CD4-positive, alpha-beta T cell (primary cell): ENCODE measurements at regions not wholly inside any gene's neighbourhood (a gene's known extent, or its start where the extent isn't known, plus 50 kb on each side); places are given as distances from the start of the nearest gene placed in this dataset.

Experiments
- ATAC-seq: fragments of 200-7000 bp; cut with Tn5 transposase; one replicate; pipeline ENCODE4 v1.10.0; 2022; ENCODE audit warnings: mild to moderate bottlenecking; ENCODE audit not compliant: poor library complexity
- CTCF ChIA-PET: fragments of 350-600 bp; sonication (Branson Sonifier 250); formaldehyde crosslinking; loops from one replicate; lab custom pipeline; 2021; ENCODE audit warnings: antibody characterized with exemption, inconsistent platforms; lab: Charles Lee
- POLR2A ChIA-PET: fragments of 350-600 bp; sonication (Branson Sonifier 250); formaldehyde crosslinking; loops from one replicate; lab custom pipeline; 2021; ENCODE audit warnings: antibody characterized with exemption, inconsistent platforms; lab: Charles Lee
- DNase-seq, 14 experiments: peaks; one replicate each; pipeline ENCODE4 v3.0.0-alpha.2; 2013 to 2020; ENCODE audit warnings: mixed read lengths in 2 of 14
- H3K27ac ChIP-seq, 2 donors: one replicate each; pipeline versions ENCODE4 v1.5.1 to v1.7.0; 2013; ENCODE audit warnings: low read length in 2 of 2, low read depth in 1 of 2, mild to moderate bottlenecking in 1 of 2
- H3K27me3 ChIP-seq, 2 experiments: 1 replicate in 1 of 2; 2 replicates in 1 of 2; pipeline versions ENCODE4 v1.6.1 to v1.7.0; 2013; ENCODE audit warnings: low read length in 2 of 2, control low read depth in 1 of 2, mild to moderate bottlenecking in 1 of 2, moderate library complexity in 1 of 2; ENCODE audit not compliant: insufficient read depth in 2 of 2, control insufficient read depth in 1 of 2
- H3K36me3 ChIP-seq: one replicate; pipeline ENCODE4 v1.6.1; 2013; ENCODE audit warnings: low read length, control low read depth; ENCODE audit not compliant: insufficient read depth
- H3K4me1 ChIP-seq: one replicate; pipeline ENCODE4 v1.6.1; 2013; ENCODE audit warnings: low read length, control low read depth; ENCODE audit not compliant: insufficient read depth
- H3K4me3 ChIP-seq: one replicate; pipeline ENCODE4 v1.5.1; 2013; ENCODE audit warnings: mild to moderate bottlenecking, low read length, moderate library complexity
- H3K9me3 ChIP-seq, 2 experiments: 1 replicate in 1 of 2; 2 replicates in 1 of 2; pipeline versions ENCODE4 v1.6.1 to v1.7.0; 2013; ENCODE audit warnings: low read length in 2 of 2, mild to moderate bottlenecking in 2 of 2, control low read depth in 1 of 2, moderate library complexity in 1 of 2; ENCODE audit not compliant: control insufficient read depth in 1 of 2, insufficient read depth in 1 of 2
- H3K27ac Mint-ChIP-seq: one replicate; pipeline ENCODE4 v1.8.0; 2020; ENCODE audit warnings: mixed read lengths
- H3K27me3 Mint-ChIP-seq: one replicate; pipeline ENCODE4 v1.8.0; 2021; ENCODE audit warnings: mixed read lengths
- H3K36me3 Mint-ChIP-seq: one replicate; pipeline ENCODE4 v1.8.0; 2021; ENCODE audit warnings: low read depth, mixed read lengths
- H3K4me1 Mint-ChIP-seq: one replicate; pipeline ENCODE4 v1.8.0; 2021; ENCODE audit warnings: low read depth, mixed read lengths
- H3K4me3 Mint-ChIP-seq: one replicate; pipeline ENCODE4 v1.8.0; 2020; ENCODE audit warnings: mild to moderate bottlenecking, mixed read lengths
- H3K9me3 Mint-ChIP-seq: one replicate; pipeline ENCODE4 v1.8.0; 2020; ENCODE audit warnings: mixed read lengths
- intact Hi-C, 2 experiments: fragments of 100-400 bp; cut with DNase I in 1 of 2; cut with micrococcal nuclease in 1 of 2; formaldehyde crosslinking; loops; one replicate each; pipeline versions ENCODE4 v1.15.1 to v1.9.0; 2023 to 2025; cut with DNase I, micrococcal nuclease
- TF ChIP-seq, protein P1 (sequence below): fragments of 200-600 bp; IDR thresholded peaks from one replicate; pipeline ENCODE4 v1.8.0; 2022; ENCODE audit warnings: antibody characterized with exemption, mild to moderate bottlenecking

DNA sequence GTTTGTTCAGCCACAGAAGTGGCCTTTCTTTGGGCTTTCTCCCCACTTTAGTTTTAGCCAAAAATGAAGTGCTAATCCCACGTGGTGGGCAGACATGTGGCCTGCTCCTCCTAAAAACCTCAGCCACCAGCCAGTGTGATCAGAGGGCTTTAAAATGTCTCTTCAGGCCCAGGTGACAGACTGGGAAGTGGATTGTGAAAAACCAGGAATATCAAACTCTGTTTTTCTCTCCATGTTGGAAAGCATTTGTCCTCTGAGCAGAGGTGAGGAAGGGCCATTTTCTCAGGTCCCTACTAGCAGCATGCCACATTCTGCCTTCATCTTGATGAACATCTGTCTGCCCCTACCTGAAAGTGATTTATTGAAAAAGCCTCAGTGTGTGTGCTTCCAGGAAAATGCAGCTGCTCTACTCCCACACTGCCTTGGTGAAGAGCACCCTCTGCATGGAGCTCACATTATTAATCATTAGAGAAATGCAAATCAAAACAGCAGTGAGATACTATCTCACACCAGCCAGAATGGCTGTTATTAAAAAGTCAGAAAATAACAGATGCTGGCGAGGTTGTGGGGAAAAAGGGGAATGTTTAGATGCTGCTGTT lies 181.2 kb upstream of the DMAC1 start:
- no peak for DNase-seq
- peaks cover 65% of the 10 kb centered on the region for H3K4me1 Mint-ChIP-seq
- CTCF ChIA-PET = no interaction called here
- POLR2A ChIA-PET = no interaction called here
- H3K9me3 Mint-ChIP-seq = no peaks in the 10 kb centered on the region
- intact Hi-C loops = no loop called here
- TF ChIP-seq, protein P1, sequence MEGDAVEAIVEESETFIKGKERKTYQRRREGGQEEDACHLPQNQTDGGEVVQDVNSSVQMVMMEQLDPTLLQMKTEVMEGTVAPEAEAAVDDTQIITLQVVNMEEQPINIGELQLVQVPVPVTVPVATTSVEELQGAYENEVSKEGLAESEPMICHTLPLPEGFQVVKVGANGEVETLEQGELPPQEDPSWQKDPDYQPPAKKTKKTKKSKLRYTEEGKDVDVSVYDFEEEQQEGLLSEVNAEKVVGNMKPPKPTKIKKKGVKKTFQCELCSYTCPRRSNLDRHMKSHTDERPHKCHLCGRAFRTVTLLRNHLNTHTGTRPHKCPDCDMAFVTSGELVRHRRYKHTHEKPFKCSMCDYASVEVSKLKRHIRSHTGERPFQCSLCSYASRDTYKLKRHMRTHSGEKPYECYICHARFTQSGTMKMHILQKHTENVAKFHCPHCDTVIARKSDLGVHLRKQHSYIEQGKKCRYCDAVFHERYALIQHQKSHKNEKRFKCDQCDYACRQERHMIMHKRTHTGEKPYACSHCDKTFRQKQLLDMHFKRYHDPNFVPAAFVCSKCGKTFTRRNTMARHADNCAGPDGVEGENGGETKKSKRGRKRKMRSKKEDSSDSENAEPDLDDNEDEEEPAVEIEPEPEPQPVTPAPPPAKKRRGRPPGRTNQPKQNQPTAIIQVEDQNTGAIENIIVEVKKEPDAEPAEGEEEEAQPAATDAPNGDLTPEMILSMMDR = no peak
- no peaks in the 10 kb centered on the region for H3K36me3 ChIP-seq
- no peak for ATAC-seq
- no peak overlapping the region for H3K4me3 ChIP-seq
- H3K4me1 ChIP-seq = peaks cover 46% of the 10 kb centered on the region
- H3K9me3 ChIP-seq = no peaks in the 10 kb centered on the region
- H3K27ac Mint-ChIP-seq = no peak overlapping the region
- H3K27me3 Mint-ChIP-seq = no peaks in the 10 kb centered on the region
- no peaks in the 10 kb centered on the region for H3K27me3 ChIP-seq
- H3K4me3 Mint-ChIP-seq = no peak overlapping the region
- H3K27ac ChIP-seq = no peak overlapping the region
- H3K36me3 Mint-ChIP-seq = no peaks in the 10 kb centered on the region

GRCh38 chr9:7980041-7980440 lies 180.5 kb upstream of the DMAC1 start:
- Histone ChIP-seq H3K9me3 (no peaks in the 10 kb centered on the region), H3K4me3 (no peak overlapping the region), H3K27ac (no peak overlapping the region), H3K36me3 (no peaks in the 10 kb centered on the region), H3K4me1 (peaks cover 53% of the 10 kb centered on the region), H3K27me3 (no peaks in the 10 kb centered on the region)
- DNase-seq = no peak
- Mint-ChIP-seq H3K27ac (no peak overlapping the region), H3K4me1 (peaks cover 71% of the 10 kb centered on the region), H3K27me3 (no peaks in the 10 kb centered on the region), H3K4me3 (no peak overlapping the region), H3K36me3 (no peaks in the 10 kb centered on the region), H3K9me3 (no peaks in the 10 kb centered on the region)
- POLR2A ChIA-PET = no interaction called here
- intact Hi-C loops = no loop called here
- TF ChIP-seq, protein P1 = no peak
- CTCF ChIA-PET = no interaction called here
- ATAC-seq = no peak

GRCh38 chr9:7979611-7980010 lies 180.0 kb upstream of the DMAC1 start:
- ChIA-PET CTCF (no interaction called here), POLR2A (no interaction called here)
- Mint-ChIP-seq H3K4me3 (no peak overlapping the region), H3K4me1 (peaks cover 75% of the 10 kb centered on the region), H3K36me3 (no peaks in the 10 kb centered on the region), H3K27ac (no peak overlapping the region), H3K27me3 (no peaks in the 10 kb centered on the region), H3K9me3 (no peaks in the 10 kb centered on the region)
- H3K27ac ChIP-seq = no peak overlapping the region
- peaks cover 57% of the 10 kb centered on the region for H3K4me1 ChIP-seq
- intact Hi-C loops = loop anchor here in 1 of 2 experiments (10.0 kb wide), 1 partner anchor 175 kb away; no protein-coding TSS in a partner anchor
- ATAC-seq (no peak), DNase-seq (no peak)
- no peak overlapping the region for H3K4me3 ChIP-seq
- no peaks in the 10 kb centered on the region for H3K9me3 ChIP-seq
- H3K36me3 ChIP-seq = no peaks in the 10 kb centered on the region
- no peaks in the 10 kb centered on the region for H3K27me3 ChIP-seq
- TF ChIP-seq, protein P1 = no peak
